Right lobe of liver (tissue), 6 donors: ENCODE measurements at regions not wholly inside any gene's neighbourhood (a gene's known extent, or its start where the extent isn't known, plus 50 kb on each side); places are given as distances from the start of the nearest gene placed in this dataset.

ENCODE experiments used
- ATAC-seq, 4 donors: fragments of 200-7000 bp; cut with Tn5 transposase; one replicate each; pipeline ENCODE4 v1.9.1; 2020; ENCODE audit warnings: mild to moderate bottlenecking in 4 of 4, moderate library complexity in 4 of 4
- DNase-seq, 3 donors: peaks; one replicate each; pipeline ENCODE4 v3.0.0-alpha.2; 2020
- H3K27ac ChIP-seq, 3 donors: fragments of 200-600 bp; one replicate each; pipeline ENCODE4 v1.8.0; 2022
- H3K27me3 ChIP-seq, 2 donors: fragments of 200-600 bp; one replicate each; pipeline ENCODE4 v1.8.0; 2022
- H3K36me3 ChIP-seq, 4 donors: fragments of 200-600 bp; sonication (generic) in 1 of 4; one replicate each; pipeline versions ENCODE4 v1.5.1 to v1.8.0; 2017 to 2022; ENCODE audit warnings: control low read depth in 1 of 4
- H3K4me1 ChIP-seq, 4 donors: fragments of 200-600 bp; sonication (generic) in 1 of 4; one replicate each; pipeline versions ENCODE4 v1.5.1 to v1.8.0; 2017 to 2022; ENCODE audit warnings: control low read depth in 1 of 4
- H3K4me3 ChIP-seq, 3 donors: fragments of 200-600 bp; one replicate each; pipeline ENCODE4 v1.8.0; 2022
- H3K9me3 ChIP-seq, 4 donors: fragments of 200-600 bp; sonication (generic) in 1 of 4; one replicate each; pipeline versions ENCODE4 v1.5.1 to v1.8.0; 2017 to 2022; ENCODE audit warnings: control low read depth in 1 of 4
- CTCF ChIP-seq, 4 donors: fragments of 200-600 bp in 3 of 4; fragments of 450-650 bp in 1 of 4; IDR thresholded peaks; one replicate each; pipeline versions ENCODE4 v1.5.1 to v1.8.0; 2016 to 2022; ENCODE audit warnings: antibody characterized with exemption in 4 of 4, mild to moderate bottlenecking in 2 of 4
- POLR2A ChIP-seq: fragments of 450-650 bp; IDR thresholded peaks from one replicate; pipeline ENCODE4 v1.6.1; 2017; ENCODE audit warnings: antibody characterized with exemption, mild to moderate bottlenecking
- WGBS: methylation state at CpG from one replicate; pipeline ENCODE4 v1.1.6; 2018; ENCODE audit warnings: low coverage, low lambda C conversion rate; ENCODE audit not compliant: insufficient coverage; ENCODE audit errors: missing lambda C conversion rate; 5-methylcytosine and 5-hydroxymethylcytosine counted together
- intact Hi-C, 2 donors: fragments of 100-400 bp; cut with DNase I; formaldehyde crosslinking; loops; one replicate each; pipeline versions ENCODE4 v1.11.2 to v1.14.1; 2022
- donor health status: DM: no; HTN: yes; CAD: no.
- donor health status: DM: no; HTN: no; CAD: no.
- donor health status: DM: no; HTN: no; CAD: no.
- donor health status: DM: no; HTN: yes; CAD: no.
- donor health status: DM: no; HTN: yes; CAD: no.

GRCh38 chr4:126061655-126062054 lies 746.9 kb downstream of the FAT4 start:
- WGBS = 62% methylated on average over 4 of the region's 4 CpGs
- Histone ChIP-seq H3K9me3 (no peaks in the 10 kb centered on the region), H3K27me3 (no peaks in the 10 kb centered on the region), H3K4me3 (no peak overlapping the region), H3K36me3 (no peaks in the 10 kb centered on the region), H3K27ac (no peak overlapping the region), H3K4me1 (no peaks in the 10 kb centered on the region)
- no peak for ATAC-seq
- TF ChIP-seq CTCF (IDR thresholded peaks at IDR 0.05) (no peak), POLR2A (no peak)
- intact Hi-C loops = no loop called here
- DNase-seq = no peak

- intact Hi-C loops = no loop called here
- Histone ChIP-seq H3K36me3 (no peaks in the 10 kb centered on the region), H3K4me3 (no peak overlapping the region), H3K27me3 (no peaks in the 10 kb centered on the region), H3K9me3 (no peaks in the 10 kb centered on the region), H3K27ac (no peak overlapping the region), H3K4me1 (no peaks in the 10 kb centered on the region)
- ATAC-seq (no peak), DNase-seq (no peak)
- no peak for TF ChIP-seq POLR2A
- TF ChIP-seq CTCF (IDR thresholded peaks at IDR 0.05) = no peak
Measured at GRCh38 chr4:126065016-126065415, 750.3 kb downstream of the FAT4 start.

- no peak for TF ChIP-seq POLR2A
- TF ChIP-seq CTCF (IDR thresholded peaks at IDR 0.05) = no peak
- H3K36me3 ChIP-seq = no peaks in the 10 kb centered on the region
- intact Hi-C loops = no loop called here
- no peaks in the 10 kb centered on the region for H3K9me3 ChIP-seq
- H3K4me1 ChIP-seq = peaks cover 0 to 9% (median 0%) of the 10 kb centered on the region in 4 donors
- no peak overlapping the region for H3K4me3 ChIP-seq
- 31% methylated on average over 4 of the region's 4 CpGs for WGBS
- peak; percentile 71 to 99 (median 78) for ATAC-seq
- peak in 1 of 3 donors; percentile 12 for DNase-seq
- H3K27ac ChIP-seq = no peak overlapping the region
- no peaks in the 10 kb centered on the region for H3K27me3 ChIP-seq
Measured at GRCh38 chr4:126071346-126072333, 756.9 kb downstream of the FAT4 start.

- intact Hi-C loops = no loop called here
- no peak for DNase-seq
- Histone ChIP-seq H3K4me1 (no peaks in the 10 kb centered on the region), H3K36me3 (no peaks in the 10 kb centered on the region), H3K9me3 (no peaks in the 10 kb centered on the region), H3K27ac (no peak overlapping the region), H3K27me3 (no peaks in the 10 kb centered on the region), H3K4me3 (no peak overlapping the region)
- no peak for TF ChIP-seq CTCF (IDR thresholded peaks at IDR 0.05)
- no peak for TF ChIP-seq POLR2A
- 76% methylated on average over 2 of the region's 3 CpGs for WGBS
- ATAC-seq = no peak
Measured at GRCh38 chr4:126081336-126081735, 766.6 kb downstream of the FAT4 start.
